ENCODE measurements at regions not wholly inside any gene's neighbourhood (a gene's known extent, or its start where the extent isn't known, plus 50 kb on each side); places are given as distances from the start of the nearest gene placed in this dataset.

DNA sequence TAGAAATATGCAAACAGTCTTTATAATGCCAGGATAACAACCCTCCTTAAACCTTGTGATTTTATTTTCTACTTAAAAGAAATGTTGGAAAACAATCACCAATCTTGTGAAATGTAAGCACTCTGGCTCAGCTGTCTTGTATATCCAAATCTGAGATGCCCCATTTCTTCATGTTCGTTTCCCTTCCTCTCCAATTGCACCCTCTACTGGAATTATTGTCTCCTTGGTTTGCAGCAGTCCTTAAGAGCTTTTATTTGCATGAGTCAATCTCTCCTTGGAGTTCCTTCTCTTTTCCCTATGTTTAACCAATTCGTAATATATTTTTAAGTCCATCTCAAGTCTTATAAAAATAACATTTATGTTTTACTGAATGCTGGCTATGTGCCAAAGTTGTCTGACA is 362.0 kb upstream of the CDH10 start:
- H3K27me3 ChIP-seq = no peaks in the 10 kb centered on the region
- H3K4me3 ChIP-seq = no peak overlapping the region
- no peak overlapping the region for H3K27ac ChIP-seq
- TF ChIP-seq, protein P1, sequence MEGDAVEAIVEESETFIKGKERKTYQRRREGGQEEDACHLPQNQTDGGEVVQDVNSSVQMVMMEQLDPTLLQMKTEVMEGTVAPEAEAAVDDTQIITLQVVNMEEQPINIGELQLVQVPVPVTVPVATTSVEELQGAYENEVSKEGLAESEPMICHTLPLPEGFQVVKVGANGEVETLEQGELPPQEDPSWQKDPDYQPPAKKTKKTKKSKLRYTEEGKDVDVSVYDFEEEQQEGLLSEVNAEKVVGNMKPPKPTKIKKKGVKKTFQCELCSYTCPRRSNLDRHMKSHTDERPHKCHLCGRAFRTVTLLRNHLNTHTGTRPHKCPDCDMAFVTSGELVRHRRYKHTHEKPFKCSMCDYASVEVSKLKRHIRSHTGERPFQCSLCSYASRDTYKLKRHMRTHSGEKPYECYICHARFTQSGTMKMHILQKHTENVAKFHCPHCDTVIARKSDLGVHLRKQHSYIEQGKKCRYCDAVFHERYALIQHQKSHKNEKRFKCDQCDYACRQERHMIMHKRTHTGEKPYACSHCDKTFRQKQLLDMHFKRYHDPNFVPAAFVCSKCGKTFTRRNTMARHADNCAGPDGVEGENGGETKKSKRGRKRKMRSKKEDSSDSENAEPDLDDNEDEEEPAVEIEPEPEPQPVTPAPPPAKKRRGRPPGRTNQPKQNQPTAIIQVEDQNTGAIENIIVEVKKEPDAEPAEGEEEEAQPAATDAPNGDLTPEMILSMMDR (IDR thresholded peaks at IDR 0.05) = no peak
- no peaks in the 10 kb centered on the region for H3K4me1 ChIP-seq
- H3K36me3 ChIP-seq = no peaks in the 10 kb centered on the region
- DNase-seq = peak in 1 of 4 donors; percentile 16
- intact Hi-C loops (cut with DNase I) = no loop called here
- no peak for ATAC-seq
- peaks cover 0 to 3% of the 10 kb centered on the region in 2 donors for H3K9me3 ChIP-seq

DNA sequence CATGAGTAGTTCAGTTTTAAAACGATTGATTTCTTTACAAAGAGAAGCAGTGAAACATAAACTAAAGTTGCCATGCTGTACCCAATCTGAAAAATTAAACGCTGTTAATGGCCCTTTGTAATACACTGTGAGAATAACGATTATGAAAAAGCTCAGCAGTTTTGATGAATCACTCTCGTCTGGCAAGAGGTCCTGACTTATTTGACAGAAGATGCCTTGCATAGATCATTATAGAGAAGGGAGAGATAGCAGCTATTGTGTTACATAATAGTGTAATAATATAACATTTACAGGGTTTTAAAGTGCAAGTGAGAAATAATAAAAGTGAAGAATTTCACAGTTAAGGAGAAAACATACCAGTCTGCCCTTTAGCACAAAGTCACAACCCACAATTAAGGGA is 361.5 kb upstream of the CDH10 start:
- TF ChIP-seq, protein P1 (IDR thresholded peaks at IDR 0.05) = no peak
- H3K27me3 ChIP-seq = no peaks in the 10 kb centered on the region
- no peak overlapping the region for H3K27ac ChIP-seq
- H3K9me3 ChIP-seq = peaks cover 0 to 3% of the 10 kb centered on the region in 2 donors
- H3K36me3 ChIP-seq = no peaks in the 10 kb centered on the region
- intact Hi-C loops (cut with DNase I) = no loop called here
- H3K4me1 ChIP-seq = no peaks in the 10 kb centered on the region
- ATAC-seq = no peak
- H3K4me3 ChIP-seq = no peak overlapping the region
- DNase-seq = no peak

DNA sequence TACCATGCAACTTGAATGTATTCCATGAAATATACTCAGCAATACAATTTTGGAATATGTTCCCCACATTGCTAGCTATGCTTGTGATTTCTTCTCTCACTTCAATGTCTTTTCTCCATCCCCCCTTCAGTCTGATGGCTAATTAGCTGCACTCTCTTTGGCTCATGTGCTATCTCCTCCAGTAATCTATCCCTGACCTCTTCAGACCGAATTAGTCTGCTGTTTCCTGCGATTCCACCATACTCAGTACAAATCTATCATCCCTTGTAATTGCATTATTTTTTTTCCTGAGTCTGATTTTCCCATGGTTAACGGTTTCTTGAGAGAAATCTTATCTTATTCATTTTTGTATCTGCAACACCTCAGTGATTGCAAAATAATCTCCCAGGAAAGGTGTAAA is 360.7 kb upstream of the CDH10 start:
- Histone ChIP-seq H3K27me3 (no peaks in the 10 kb centered on the region), H3K36me3 (no peaks in the 10 kb centered on the region), H3K27ac (no peak overlapping the region), H3K9me3 (peaks cover 0 to 3% of the 10 kb centered on the region in 2 donors), H3K4me3 (no peak overlapping the region), H3K4me1 (no peaks in the 10 kb centered on the region)
- ATAC-seq = no peak
- intact Hi-C loops (cut with DNase I) = no loop called here
- DNase-seq = no peak
- TF ChIP-seq, protein P1 (IDR thresholded peaks at IDR 0.05) = no peak

DNA sequence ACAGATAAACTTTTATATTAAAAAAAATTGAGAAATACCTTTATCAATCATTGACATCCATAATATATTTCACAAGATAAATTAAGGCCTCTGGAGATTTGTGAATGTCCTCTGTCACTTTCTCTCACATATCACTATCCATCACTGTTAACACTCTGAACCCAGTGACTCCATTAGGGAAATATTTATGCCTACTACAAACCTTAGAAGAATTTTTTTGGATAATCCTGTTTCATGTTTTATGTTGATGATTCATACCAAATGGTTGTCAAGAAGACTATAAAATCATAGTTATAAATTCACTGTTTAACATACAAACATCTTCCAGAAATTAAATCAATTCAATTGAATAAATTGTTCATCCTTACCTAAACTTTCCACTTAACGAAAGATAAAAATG is 357.6 kb upstream of the CDH10 start:
- intact Hi-C loops (cut with DNase I) = no loop called here
- Histone ChIP-seq H3K36me3 (no peaks in the 10 kb centered on the region), H3K4me1 (no peaks in the 10 kb centered on the region), H3K27ac (no peak overlapping the region), H3K27me3 (no peaks in the 10 kb centered on the region), H3K4me3 (no peak overlapping the region), H3K9me3 (no peaks in the 10 kb centered on the region)
- DNase-seq = no peak
- ATAC-seq = no peak
- TF ChIP-seq, protein P1 (IDR thresholded peaks at IDR 0.05) = no peak

DNA sequence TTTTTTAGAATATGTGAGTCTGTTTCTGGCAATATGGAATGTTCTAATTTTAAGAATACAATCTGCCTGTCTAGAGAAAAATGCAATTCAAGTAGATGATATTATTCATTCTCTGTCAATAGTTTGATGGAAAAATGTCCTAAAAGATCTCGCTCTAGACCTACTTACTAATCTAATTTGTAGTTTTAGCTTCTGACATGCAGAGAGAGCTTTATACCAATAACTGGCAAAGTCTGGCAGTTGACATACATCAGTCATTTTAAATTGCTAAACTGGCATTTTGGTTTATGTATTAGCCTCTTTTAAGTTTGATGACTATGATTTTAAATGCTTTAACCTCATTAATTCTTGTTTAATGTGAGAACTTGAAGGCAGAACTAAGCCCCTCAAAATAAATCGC is 355.0 kb upstream of the CDH10 start:
- Histone ChIP-seq H3K27ac (no peak overlapping the region), H3K27me3 (no peaks in the 10 kb centered on the region), H3K36me3 (no peaks in the 10 kb centered on the region), H3K4me1 (no peaks in the 10 kb centered on the region), H3K9me3 (peaks cover 0 to 2% of the 10 kb centered on the region in 2 donors), H3K4me3 (no peak overlapping the region)
- ATAC-seq (no peak), DNase-seq (no peak)
- intact Hi-C loops (cut with DNase I) = no loop called here
- TF ChIP-seq, protein P1 (IDR thresholded peaks at IDR 0.05) = no peak

All from left lung (tissue), 4 donors.